ENCODE measurements at regions not wholly inside any gene's neighbourhood (a gene's known extent, or its start where the extent isn't known, plus 50 kb on each side); places are given as distances from the start of the nearest gene placed in this dataset.

DNA sequence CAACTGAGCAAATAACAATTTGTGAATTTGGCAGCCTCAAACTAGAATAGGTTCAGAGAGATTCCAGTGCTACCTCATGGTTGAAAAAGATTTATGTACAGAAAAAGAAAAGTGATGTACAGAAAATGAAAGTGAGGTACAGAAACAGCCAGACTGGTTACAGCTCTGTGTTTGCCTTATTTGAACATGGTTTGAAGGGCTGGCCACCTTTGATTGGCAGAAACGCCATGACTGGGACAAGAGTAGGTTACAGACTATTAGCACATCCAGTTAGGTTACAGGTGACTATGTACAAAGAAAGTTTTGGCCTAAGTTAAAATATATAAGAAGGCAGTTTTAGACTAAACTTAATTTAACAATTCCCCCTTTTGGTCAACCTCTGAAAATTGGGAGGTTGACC lies 309.4 kb downstream of the BTG1 start:
- no peak for DNase-seq

DNA sequence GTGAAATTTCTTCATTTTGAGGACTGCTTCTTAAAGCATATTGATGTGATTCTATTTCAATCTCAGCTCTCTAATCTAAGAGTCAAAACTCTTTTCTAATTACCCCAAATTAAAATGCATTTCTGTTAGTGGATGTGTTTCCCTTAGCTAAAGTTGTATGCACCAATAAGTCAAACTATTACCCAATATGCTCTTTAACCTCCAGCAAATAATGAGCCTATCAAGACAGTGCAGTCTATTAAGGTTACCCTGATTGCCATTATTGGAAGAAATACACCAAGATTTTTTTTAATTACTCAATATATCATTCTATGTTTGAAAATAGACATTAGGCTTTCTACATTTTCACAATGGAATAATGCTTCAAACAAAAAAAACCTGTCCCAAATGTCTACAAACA lies 310.0 kb downstream of the BTG1 start:
- DNase-seq = no peak

DNA sequence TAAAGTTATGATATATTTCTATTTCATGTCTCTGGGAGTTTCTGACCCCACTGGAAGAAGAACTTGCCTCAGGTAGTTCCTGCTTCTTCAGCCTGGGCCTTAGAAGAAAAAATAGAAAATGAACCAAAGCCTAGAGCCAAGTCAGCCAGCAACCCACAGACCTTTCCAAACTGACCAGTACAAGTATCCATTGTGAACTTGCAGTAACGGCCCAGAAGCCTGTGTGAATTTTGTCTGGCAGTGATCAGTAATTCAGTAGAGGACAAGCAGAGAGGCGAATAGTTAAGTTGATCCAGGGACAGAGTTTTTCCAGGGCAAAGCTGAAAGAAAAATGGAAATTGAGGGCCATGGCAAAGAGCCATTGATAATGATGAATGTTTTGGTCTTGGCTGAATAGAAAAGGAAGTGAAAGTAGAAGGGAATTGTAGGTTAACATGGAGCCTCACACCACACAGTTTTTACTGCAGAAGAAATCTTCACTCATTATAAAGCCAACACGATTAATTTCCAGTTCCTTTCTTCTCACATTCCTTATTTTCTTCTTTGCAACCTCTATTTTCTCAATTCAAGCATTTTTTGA lies 311.8 kb downstream of the BTG1 start:
- DNase-seq = no peak

DNA sequence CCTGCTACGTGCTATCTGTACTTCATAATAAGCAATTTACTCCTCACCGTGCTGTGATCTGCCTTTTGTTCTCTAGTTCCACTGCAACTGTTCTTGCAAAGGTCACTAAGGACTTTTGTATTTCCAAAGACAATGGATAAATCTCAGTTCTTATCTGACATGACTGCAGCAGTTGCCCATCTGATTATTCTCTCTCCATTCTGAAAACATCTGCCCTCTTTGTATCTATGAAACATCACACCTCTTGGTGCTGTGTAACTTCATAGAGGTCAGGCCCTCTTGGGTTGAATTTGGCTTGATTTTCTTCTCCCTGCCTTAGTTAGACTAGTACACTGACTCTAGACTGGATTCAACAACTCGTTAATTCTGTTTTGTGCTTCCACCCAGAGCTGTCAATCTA lies 319.6 kb downstream of the BTG1 start:
- no peak for DNase-seq

DNA sequence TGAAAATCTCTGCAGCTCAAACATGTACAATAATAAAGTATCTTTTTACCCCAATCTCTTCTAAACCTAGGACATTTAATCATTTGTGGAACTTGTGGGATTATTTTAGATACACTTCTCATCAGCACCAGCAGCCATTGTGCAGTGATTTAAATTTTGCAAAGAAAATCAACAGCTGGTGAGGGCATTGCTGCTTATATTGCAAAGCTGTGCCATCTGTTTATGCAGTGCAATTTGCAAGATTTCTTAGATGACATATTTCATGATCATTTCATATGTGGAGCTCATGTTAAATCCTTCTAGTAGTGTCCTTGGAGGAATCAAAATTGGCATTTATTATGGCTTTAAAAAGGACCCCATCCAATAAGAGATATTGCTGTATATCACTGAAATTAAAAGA lies 320.7 kb downstream of the BTG1 start:
- DNase-seq = no peak

DNA sequence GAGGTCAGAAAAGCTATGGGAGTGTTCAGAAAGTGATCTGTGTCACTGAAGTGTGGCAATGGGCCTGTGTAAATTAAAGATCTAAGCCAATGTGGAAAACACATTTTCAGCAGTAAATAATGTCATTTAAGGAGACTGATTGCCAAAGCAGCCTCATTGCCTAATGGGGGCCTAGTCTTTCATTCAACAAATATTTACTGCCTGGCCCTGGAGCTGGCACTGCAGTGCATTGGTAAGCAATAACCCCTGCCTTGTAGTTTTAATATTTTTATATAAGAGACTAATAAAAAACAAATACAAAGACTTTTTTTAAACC lies 326.6 kb downstream of the BTG1 start:
- DNase-seq = no peak

DNA sequence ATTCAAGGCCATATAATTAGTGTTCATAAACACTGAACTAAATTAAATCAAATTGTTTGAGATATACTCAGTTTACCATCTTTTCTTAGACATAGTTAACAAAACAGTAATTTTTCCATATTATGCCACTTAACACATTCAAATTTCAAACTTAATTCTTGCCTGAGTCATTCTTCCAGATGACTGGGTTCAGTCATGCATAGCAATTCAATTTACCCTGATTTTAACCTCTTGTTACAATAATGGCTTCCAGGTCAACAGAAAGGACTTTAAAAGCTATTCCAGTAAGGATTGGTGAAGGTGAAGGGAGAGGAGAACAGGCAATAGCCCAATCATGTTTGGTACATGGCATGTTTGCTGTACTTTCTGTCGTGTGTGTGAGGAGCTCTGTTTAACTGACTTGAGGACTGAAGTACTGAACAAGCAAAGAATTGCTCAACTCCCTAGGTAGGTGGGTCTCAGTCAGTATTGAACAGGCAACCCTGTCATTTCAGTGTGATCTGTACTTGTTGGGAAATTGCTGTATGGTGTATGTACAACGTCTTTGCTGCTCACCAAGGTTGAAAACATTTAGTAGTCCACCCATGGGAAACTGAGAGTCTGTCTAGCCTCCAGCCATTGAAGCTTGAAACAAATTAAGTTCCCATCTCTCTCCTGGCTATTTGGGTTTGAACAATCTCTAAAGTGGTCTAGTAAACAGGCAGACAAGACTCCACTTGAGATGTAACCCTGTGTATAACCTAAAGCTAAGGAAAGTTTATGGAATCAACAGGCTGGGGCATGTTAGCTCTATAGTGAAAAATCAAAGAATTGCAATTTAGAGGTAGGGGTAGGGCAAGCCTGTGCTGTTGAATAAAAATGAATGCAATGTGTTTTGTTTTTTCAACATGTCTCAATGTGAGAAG lies 327.2 kb downstream of the BTG1 start:
- no peak for DNase-seq

DNA sequence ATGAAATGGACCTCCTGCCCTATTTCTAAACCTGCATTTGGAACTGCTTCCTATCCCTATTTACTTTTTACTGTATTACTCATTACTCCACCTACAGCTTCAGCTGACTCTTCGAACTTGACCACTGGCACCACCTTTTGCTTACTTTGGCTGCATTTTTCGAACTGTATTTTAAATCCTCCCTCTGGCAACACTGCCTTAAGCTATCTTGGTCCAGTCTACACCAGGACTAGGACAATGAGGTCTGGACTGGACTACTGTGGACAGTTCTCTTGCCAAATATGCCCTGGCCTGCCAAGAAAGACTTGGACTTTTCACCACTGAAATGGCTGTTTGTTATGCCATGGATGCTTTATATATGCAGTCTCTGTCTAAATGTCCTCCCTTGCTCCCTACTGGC lies 328.1 kb downstream of the BTG1 start:
- no peak for DNase-seq

DNA sequence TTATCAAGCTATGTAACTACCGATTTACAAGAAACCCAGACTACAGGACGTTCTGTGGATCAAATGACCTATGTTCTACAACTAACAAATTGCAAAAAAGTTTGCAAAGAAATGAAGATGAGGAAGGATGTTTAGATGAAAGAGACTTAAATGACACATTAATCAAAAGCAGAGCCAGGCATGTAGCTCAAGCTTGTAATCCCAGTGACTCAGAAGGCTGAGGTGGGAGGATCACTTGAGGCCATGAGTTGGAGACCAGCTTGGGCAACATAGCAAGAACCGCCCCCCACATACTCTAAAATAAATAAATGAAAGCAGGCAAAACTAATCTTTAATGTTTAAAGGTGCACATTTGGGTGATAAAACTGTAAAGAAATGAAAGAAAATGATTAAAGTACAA lies 331.9 kb downstream of the BTG1 start:
- DNase-seq = no peak

DNA sequence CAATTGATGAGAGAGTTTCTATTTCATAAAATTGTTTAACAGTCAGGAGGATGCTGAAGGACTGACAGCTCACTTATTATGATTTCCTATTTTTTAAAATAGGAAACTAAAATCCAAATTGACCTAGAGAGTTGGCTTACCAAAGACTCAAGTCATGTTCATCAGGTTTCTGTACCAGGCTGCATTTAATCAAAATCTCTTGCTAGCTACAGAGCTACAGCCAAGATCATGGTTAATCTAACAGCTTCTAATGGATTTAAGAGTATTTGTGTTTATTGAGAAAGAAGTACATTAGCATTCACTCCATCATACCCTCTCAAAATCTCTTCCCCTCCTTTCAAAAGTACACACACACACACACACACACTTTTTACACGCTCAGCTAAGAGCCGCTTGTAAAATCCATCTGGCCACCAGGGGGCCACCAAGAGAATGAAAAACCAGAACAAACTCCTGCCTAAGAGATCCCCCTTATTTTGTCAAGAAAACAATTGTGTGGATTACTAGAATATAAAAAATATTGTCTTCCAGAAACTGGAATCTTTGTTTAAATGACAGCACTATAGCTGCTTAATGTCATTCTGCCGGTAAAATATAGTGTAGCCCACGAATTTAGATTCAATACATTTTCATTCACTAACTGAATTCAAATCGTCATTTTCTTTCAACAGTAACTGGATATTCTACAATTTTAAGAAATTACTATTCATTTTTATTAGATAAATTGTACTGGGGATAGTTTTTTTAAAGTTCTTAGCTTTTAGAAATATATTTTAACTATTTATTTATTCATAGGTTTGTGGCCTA lies 334.0 kb downstream of the BTG1 start:
- DNase-seq = peak; percentile 41

DNA sequence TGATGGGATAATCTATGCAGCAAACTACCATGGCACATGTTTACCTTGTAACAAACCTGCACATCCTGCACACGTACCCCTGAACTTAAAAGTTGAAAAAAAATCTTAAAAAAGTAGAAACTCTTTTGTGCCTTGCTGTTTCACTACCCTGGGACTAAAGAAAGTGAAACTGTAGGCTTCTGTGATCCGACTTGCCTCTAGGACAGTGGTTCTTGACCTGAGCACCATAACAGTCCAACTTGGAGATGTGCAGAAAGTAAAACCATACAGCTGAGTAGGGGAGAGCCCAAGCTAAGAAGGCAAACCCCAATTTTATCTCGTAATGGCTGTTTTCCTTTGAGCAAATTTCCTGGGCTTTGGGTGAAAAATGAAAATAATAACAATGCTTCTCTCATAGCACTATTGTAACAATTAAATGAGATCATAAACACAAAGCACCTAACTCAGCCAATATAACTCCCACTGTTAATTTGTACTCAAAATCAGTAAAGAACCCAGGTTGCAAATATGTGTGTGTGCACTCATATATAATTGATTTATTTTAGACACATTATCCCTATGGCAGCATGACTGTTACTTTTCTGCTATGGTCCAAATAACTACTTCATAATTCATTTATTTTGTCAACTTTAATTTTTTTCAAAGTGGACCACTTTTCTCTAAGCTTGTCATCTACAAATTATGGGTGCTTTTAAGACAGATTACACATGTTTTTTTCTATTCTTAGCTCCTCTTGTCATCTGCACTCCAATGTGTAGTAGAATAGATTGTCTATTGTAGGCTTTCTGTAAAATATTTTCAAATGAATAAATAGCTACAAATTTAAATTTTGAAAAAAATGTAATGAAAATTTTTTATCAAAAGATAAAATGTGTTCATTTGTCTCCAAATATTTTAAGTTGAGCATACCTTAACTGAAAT lies 334.9 kb downstream of the BTG1 start:
- no peak for DNase-seq

DNA sequence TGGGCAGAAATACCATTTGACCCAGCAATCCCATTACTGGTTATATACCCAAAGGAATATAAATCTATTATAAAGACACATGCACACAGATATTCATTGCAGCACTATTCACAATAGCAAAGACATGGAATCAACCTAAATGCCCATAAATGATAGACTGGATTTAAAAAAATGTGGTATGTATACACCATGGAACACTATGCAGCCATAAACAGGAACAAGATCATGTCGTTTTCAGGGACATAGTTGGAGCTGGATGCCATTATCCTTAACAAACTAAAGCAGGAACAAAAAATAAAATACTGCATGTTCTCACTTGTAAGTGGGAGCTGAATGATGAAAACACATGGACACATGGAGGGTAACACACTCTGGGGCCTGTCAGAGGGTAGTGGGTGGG lies 335.6 kb downstream of the BTG1 start:
- DNase-seq = no peak

DNA sequence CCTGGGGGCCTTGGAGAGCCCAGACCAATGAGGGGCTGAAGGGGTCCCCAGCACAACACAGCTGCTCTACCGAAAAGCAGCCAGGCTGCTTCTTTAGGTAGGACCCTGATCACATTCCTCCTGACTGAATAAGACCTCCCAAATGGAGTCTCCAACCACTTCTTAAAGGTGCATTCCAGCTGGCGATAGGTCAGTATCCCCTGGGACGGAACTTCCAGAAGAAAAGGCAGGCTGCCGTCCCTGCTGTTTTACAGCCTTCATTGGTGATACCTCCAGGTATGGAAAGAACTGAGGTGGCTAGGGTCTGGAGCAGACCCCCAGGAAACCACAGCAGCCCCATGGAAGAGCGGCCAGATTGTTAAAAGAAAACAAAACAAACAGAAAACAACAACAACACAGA lies 340.6 kb downstream of the BTG1 start:
- no peak for DNase-seq

DNA sequence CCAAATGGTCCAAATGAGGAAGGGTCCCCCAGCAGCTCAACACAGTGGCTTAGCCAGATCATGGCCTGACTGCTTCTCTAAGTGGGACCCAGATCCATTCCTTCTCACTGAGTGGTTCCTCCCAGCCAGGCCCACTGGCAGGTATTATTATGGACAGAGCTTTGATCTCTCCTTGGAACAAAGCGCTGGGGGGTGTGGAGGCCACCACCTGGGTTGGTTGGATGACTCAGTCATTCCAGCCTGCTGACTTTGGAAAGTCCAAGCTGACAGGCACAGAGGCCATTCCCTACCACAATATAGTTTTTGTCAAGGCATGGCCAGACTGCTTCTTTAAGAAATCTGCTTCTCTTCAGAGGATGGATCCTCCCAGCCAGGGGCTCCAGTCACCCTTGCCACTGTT lies 341.1 kb downstream of the BTG1 start:
- no peak for DNase-seq

DNA sequence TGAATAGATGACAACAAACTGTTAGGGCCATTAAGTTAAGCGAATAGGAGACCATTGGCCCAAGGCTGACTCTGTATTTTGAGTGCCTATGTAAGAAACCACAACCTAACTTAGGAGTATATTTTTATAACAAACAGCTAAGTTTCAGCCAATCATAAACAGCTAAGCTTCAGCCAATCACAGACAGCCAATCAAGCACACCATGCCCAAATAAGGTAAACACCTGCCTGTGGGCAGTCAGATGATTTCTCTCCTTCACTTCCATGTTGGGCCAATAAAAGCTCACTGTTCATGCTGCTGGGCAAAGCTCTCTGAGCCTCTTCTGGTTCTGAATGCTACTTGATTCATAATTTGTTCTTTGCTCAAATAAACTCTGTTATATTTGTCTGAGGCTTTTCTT lies 344.6 kb downstream of the BTG1 start:
- DNase-seq = no peak

DNA sequence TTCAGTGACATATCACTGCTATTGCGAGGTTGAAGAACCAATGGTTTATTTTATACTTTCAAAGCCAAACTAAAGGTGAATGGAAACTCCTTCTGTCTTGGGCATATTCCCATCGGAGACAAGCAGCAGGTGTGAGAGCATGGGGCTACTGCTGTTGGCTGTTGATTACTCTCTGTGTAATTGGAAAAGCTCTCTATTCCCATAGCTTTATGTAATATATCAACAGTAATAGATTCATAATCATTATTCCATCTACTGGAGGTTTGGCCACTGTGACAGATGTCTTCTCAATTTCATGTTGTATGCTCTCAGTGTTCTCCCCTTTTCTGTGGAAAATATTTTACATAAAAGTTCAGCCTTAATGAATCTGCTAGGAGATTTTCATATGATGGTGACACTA lies 352.0 kb downstream of the BTG1 start:
- DNase-seq = no peak

DNA sequence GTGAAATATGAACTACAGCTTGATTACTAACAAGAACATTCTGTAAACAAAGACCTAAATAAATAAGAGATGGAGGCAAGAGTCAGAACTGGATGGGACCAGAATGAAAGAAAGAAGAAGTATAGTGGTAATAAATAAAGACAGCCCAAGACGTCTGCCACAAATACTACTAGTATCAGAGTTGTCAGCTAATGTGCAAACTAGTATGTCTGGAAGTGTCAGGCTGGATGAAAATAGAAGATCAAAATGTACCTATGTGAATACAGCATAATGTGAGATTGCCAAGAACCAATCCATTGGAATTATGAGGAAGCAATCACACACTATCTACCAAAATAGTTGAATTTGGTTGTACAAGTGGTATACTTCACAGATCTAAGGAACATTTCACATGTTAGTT lies 353.0 kb downstream of the BTG1 start:
- no peak for DNase-seq

DNA sequence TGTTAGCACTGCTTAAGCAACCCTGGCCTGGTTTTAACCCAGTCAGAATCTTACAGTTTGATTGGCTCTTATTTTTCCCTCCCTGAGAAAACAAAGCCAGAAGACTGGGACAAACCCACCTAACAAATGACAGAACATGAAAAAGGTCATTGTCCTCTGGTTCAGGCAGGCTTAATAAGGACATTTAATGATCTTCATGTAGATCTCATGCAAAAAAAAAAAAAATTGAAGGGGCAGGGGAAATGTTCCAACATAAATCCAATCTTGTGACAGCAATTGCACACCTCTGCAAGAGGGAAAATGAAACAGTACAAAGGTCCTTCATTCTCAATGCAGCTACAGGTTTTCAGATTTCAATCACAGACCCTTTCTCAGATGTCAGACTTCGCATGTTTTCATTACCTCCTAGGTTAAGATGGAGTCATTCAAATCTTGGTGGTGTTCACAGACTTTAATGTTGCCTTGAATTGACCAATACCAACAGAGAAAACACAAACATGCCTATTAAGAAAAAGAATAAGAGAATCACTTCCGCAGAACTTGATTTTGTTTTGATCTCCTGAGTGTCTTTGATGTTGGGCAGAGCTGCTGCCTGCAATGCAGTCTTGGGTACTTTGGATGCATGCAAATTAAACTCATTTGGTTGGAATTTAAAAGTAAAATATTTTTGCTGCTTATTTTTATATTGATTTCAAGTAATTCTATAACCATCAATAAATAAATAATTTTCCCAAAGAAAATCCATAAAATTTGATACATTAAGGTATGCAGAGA lies 359.0 kb downstream of the BTG1 start:
- DNase-seq = no peak

DNA sequence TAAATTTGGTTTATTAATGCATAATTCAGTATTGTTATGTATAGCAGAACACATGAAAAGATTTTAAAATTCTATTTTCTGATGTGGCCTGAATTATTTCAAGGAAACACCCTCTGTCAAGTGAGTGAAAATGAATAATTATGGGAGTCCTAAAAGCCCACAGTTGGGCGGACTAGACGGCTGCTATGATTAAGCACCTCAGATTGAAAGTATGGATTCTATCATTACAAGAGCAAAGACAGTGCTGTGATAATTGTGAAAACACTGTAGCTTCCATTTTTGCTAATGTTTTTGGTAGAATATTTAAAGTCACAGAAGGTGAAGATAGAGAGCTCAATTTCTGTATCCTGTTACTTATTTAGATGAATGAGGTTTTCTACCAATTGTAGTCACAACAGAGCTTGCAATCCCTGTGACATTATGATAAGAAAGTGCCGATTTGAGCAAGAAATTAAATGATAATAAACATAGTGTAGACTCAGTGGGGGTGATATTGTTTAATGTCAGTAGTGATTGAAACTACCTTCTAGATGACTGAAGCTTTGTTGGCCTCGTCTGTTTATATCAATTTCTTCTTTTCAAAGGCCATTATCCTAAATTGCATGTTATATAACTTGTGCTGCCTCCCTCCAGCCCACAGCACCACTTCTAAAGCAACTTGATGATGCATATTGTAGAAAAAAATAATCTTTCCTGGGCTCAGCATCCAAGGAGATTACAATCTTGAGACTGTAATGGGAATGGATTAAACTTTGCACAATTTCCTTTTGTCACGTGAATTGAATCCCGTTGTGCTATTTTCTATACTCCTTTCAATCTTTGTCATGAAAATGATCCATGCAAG lies 359.8 kb downstream of the BTG1 start:
- DNase-seq = no peak

DNA sequence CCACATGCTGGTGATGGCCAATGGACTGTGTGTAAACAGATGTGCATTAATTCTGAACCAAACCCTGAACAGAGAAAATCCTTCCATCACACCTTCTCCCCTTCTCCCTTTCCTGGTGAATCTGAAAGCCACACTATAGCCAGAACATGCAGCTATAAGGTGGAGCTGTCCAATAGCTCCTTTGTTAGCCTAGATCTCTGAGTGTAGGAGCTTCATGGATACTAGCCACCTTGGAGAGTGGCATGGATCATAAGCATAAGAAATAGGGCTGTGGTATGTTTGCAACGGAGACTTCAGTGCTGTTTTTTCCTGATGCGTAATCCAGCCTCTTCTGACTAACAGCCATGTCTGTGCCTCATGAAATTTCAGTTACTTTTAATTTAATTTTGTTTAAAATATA lies 364.5 kb downstream of the BTG1 start:
- DNase-seq = no peak

DNA sequence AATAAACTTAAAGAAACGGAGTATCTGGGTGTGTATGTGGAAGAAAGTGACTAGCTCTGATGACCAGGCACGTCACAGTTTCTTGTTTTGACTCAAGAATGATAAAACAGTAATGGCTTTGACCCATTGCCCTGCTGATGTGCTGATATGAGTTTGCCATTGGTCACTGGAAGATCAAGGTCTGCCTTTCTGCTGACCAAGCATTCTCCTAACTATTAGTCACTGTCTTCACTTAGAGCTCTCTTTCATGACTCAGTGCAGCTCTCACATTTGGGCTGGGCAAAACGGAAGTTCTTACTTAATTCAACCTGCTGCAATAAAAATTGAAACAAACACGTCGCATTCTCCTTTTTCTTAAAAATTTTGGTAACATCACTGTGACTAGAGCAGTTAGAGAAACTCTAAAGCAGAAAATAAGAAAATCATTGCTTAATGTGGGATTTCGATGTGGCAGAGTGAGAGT lies 366.7 kb downstream of the BTG1 start:
- DNase-seq = no peak

All from SHP77 treated with DMSO at 0.1 percent for 48 hours (cell line).